ENCODE measurements at regions not wholly inside any gene's neighbourhood (a gene's known extent, or its start where the extent isn't known, plus 50 kb on each side); places are given as distances from the start of the nearest gene placed in this dataset.
A peak's percentile ranks its signal among the peaks of the same experiment; 100 is the strongest.
"Not testable (repeated sequence)": the region's sequence is repeated elsewhere in the genome, so short reads cannot be mapped to it uniquely, and the experiment has no call there.

GRCh38 chr1:95766036-95766435, 532.0 kb downstream of the RWDD3 start:
- DNase-seq (ENCODE audit: low spot score), result no peak

- DNase-seq (ENCODE audit: low spot score), result no peak
Observed at GRCh38 chr1:95770581-95770980, 536.6 kb downstream of the RWDD3 start.

- DNase-seq (ENCODE audit: low spot score), result no peak
Observed at GRCh38 chr1:95778217-95778616, 544.2 kb downstream of the RWDD3 start.

GRCh38 chr1:95780836-95781235, 546.8 kb downstream of the RWDD3 start:
- DNase-seq (ENCODE audit: low spot score), result no peak

- DNase-seq (ENCODE audit: low spot score), result no peak
Observed at GRCh38 chr1:95790136-95790535, 556.1 kb downstream of the RWDD3 start.

- peak; percentile 13 for DNase-seq (ENCODE audit: low spot score)
Observed at GRCh38 chr1:95793893-95794292, 559.9 kb downstream of the RWDD3 start.

GRCh38 chr1:95797761-95798160, 563.8 kb downstream of the RWDD3 start:
- not testable (repeated sequence) for DNase-seq (ENCODE audit: low spot score)

GRCh38 chr1:95806171-95806570, 572.2 kb downstream of the RWDD3 start:
- no peak for DNase-seq (ENCODE audit: low spot score)

- no peak for DNase-seq (ENCODE audit: low spot score)
Observed at GRCh38 chr1:95809391-95809790, 575.4 kb downstream of the RWDD3 start.

GRCh38 chr1:95815511-95815910, 581.5 kb downstream of the RWDD3 start:
- DNase-seq (ENCODE audit: low spot score), result no peak

GRCh38 chr1:95829556-95829955, 595.5 kb downstream of the RWDD3 start:
- no peak for DNase-seq (ENCODE audit: low spot score)

GRCh38 chr1:95832370-95832769, 598.4 kb downstream of the RWDD3 start:
- DNase-seq (ENCODE audit: low spot score), result no peak

- DNase-seq (ENCODE audit: low spot score), result no peak
Observed at GRCh38 chr1:95849439-95849838, 615.4 kb downstream of the RWDD3 start.

GRCh38 chr1:95850165-95850649, 616.2 kb downstream of the RWDD3 start:
- no peak for DNase-seq (ENCODE audit: low spot score)

- no peak for DNase-seq (ENCODE audit: low spot score)
Observed at GRCh38 chr1:95850763-95851162, 616.8 kb downstream of the RWDD3 start.

GRCh38 chr1:95852483-95853070, 618.6 kb downstream of the RWDD3 start:
- DNase-seq (ENCODE audit: low spot score), result no peak

GRCh38 chr1:95854457-95854856, 620.4 kb downstream of the RWDD3 start:
- DNase-seq (ENCODE audit: low spot score), result no peak

- DNase-seq (ENCODE audit: low spot score), result no peak
Observed at GRCh38 chr1:95863086-95863485, 629.1 kb downstream of the RWDD3 start.

GRCh38 chr1:95865769-95866168, 631.8 kb downstream of the RWDD3 start:
- no peak for DNase-seq (ENCODE audit: low spot score)

GRCh38 chr1:95876276-95876675, 642.3 kb downstream of the RWDD3 start:
- no peak for DNase-seq (ENCODE audit: low spot score)

GRCh38 chr1:95879498-95880050, 645.6 kb downstream of the RWDD3 start:
- no peak for DNase-seq (ENCODE audit: low spot score)

- DNase-seq (ENCODE audit: low spot score), result no peak
Observed at GRCh38 chr1:95888941-95889390, 655.0 kb downstream of the RWDD3 start.

GRCh38 chr1:95889400-95889799, 655.4 kb downstream of the RWDD3 start:
- no peak for DNase-seq (ENCODE audit: low spot score)

GRCh38 chr1:95893921-95894320, 659.9 kb downstream of the RWDD3 start:
- no peak for DNase-seq (ENCODE audit: low spot score)

Measured in D341Med (cell line).